HG03045 (cell line): ENCODE measurements at regions not wholly inside any gene's neighbourhood (a gene's known extent, or its start where the extent isn't known, plus 50 kb on each side); places are given as distances from the start of the nearest gene placed in this dataset.

ENCODE experiments used
- ATAC-seq: cut with Tn5 transposase; IDR thresholded peaks from one replicate; pipeline ENCODE4 v1.9.1; 2021; ENCODE audit warnings: mild to moderate bottlenecking, moderate library complexity; ENCODE audit not compliant: unreplicated experiment

DNA sequence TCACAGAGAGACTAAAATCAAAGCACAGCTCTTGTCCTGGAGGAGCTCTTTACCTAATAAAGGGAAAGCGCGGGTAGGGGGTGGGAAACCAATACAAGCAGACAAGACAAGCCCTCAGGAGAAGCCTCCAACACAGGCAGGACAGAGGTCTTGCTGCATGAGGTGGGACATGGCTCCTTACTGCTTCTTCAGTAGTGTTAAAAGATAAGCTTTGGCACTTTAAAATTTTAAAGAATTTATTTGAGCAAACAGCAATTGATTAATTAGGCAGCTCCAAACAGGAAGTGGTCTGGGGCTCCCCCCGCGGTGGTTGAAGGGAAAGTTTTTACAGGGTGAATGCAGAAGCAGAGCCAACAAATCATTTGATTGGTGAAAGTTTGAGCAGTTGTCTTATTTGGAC is 50.3 kb upstream of the MACC1 start:
- ATAC-seq: no peak

GRCh38 chr7:20268824-20269223 is 51.6 kb upstream of the MACC1 start:
- no peak for ATAC-seq

- no peak for ATAC-seq
Observed at GRCh38 chr7:20269726-20270125, 52.5 kb upstream of the MACC1 start.

DNA sequence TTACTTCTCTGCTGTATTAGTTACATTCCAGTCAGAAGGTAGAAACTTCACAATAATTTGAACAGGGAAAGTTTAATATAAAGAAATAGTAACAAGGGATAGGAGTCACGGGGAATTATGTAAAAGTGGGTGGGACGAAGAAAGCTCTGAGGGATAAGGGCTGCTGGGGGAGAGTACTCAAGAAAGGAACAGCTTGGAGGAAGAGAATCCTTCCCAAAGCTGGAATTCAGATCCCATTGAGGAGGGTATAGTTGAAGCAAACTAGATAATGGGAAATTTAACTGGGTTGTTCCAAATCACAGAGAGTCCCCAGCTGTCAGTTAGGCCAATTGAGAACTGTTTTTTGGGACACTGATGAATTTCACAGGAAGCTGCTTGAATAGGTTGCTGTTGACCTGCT is 53.2 kb upstream of the MACC1 start:
- ATAC-seq: no peak

DNA sequence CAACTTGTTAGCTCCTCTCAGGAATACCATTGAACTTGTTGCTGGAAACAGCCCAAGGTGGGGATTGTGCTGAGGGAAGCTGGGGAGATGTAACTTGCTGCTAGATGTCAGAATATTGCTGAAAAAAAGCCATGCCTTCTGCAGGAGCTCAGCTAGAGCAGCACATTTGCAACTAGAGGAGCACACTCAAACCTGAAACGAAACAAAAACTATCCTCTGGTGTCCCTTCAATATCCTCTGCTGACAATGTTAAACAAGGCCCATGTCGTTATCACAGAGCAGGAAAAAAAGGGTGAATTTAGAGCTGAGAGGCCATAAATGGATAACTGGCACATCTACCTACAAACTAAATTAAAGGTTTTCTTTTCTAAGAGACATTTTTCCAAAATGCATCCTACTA is 53.7 kb upstream of the MACC1 start:
- peak; percentile 90 for ATAC-seq

DNA sequence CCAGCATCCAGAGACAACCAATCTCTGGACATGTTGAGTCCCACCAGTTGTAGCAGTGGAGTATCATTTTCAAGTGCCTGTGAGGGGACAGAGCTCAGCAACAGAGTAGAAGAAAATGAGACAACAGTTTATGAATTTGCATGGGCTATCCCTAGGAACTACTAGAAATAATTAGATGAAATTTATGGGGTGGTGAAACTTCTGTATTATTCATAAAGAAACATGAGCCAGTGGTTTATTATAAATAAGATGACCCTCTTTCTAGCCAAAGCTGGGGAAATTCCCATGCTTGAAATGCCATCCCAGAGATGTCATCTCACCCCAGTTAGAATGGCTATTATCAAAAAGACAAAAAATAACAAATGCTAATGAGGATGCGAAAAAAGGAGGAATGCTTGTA is 55.1 kb upstream of the ITGB8 start:
- ATAC-seq: no peak

GRCh38 chr7:20276705-20277472 is 53.8 kb upstream of the ITGB8 start:
- ATAC-seq: no peak

GRCh38 chr7:20279979-20280378 is 50.7 kb upstream of the ITGB8 start:
- no peak for ATAC-seq

- no peak for ATAC-seq
Observed at GRCh38 chr7:20280475-20281351, 50.0 kb upstream of the ITGB8 start.
